ENCODE measurements at regions not wholly inside any gene's neighbourhood (a gene's known extent, or its start where the extent isn't known, plus 50 kb on each side); places are given as distances from the start of the nearest gene placed in this dataset.

DNA sequence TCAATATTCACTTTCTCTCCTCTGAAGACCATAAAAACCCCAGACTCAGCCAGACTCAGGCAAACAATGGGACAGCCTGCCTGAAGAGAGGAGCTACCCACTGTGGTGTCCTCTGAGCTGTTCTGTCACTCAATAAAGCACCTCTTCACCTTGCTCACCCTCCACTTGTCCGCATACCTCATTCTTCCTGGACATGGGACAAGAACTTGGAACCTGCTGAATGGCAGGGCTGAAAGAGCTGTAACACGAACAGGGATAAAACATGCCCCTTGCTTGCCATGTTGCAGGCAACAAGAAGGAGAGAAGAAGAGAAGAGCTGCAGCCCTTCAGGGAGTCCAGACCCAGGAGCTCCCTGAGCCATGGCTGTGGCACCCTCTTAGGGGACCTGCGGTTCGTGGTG, 86.8 kb upstream of the SEMA6A start:
- H3K9me3 Mint-ChIP-seq: peaks cover 6% of the 10 kb centered on the region
- DNase-seq: no peak
- H3K27ac Mint-ChIP-seq: no peak overlapping the region
- ChIA-PET POLR2A (no interaction called here), CTCF (no interaction called here)
- ATAC-seq (ENCODE audit: low read depth): no peak
- TF ChIP-seq, protein P1, sequence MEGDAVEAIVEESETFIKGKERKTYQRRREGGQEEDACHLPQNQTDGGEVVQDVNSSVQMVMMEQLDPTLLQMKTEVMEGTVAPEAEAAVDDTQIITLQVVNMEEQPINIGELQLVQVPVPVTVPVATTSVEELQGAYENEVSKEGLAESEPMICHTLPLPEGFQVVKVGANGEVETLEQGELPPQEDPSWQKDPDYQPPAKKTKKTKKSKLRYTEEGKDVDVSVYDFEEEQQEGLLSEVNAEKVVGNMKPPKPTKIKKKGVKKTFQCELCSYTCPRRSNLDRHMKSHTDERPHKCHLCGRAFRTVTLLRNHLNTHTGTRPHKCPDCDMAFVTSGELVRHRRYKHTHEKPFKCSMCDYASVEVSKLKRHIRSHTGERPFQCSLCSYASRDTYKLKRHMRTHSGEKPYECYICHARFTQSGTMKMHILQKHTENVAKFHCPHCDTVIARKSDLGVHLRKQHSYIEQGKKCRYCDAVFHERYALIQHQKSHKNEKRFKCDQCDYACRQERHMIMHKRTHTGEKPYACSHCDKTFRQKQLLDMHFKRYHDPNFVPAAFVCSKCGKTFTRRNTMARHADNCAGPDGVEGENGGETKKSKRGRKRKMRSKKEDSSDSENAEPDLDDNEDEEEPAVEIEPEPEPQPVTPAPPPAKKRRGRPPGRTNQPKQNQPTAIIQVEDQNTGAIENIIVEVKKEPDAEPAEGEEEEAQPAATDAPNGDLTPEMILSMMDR (IDR thresholded peaks at IDR 0.05): no peak
- intact Hi-C loops (cut with micrococcal nuclease): no loop called here
- H3K27me3 Mint-ChIP-seq: peaks cover 2% of the 10 kb centered on the region
- no peaks in the 10 kb centered on the region for H3K4me1 Mint-ChIP-seq
- no peak overlapping the region for H3K4me3 Mint-ChIP-seq
- H3K36me3 Mint-ChIP-seq (ENCODE audit: low read depth): no peaks in the 10 kb centered on the region

DNA sequence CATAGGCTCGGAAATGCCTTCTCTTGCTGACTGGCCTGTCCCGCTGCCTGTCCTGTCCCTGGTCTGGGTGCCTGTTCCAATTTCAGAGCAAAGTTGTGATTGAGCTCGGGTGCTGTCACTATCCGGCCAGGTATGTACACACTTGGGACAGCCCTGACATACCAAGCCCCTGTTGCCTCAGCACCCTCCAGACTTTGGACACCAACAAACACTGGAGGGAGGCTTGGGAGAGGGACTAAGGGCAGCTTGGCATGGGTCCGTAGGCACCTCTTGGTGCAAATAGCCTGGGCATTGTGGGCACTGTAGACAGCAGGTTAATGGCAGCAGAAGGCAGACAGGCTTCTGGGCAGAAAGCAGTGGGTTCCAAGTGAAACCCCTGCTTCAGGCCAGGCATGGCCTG, 86.3 kb upstream of the SEMA6A start:
- Mint-ChIP-seq H3K4me3 (no peak overlapping the region), H3K27me3 (peaks cover 2% of the 10 kb centered on the region), H3K27ac (no peak overlapping the region), H3K4me1 (no peaks in the 10 kb centered on the region), H3K36me3 (ENCODE audit: low read depth) (no peaks in the 10 kb centered on the region), H3K9me3 (peaks cover 6% of the 10 kb centered on the region)
- intact Hi-C loops (cut with micrococcal nuclease): no loop called here
- POLR2A ChIA-PET: no interaction called here
- TF ChIP-seq, protein P1 (IDR thresholded peaks at IDR 0.05): no peak
- ATAC-seq (ENCODE audit: low read depth) (no peak), DNase-seq (no peak)
- CTCF ChIA-PET: no interaction called here

DNA sequence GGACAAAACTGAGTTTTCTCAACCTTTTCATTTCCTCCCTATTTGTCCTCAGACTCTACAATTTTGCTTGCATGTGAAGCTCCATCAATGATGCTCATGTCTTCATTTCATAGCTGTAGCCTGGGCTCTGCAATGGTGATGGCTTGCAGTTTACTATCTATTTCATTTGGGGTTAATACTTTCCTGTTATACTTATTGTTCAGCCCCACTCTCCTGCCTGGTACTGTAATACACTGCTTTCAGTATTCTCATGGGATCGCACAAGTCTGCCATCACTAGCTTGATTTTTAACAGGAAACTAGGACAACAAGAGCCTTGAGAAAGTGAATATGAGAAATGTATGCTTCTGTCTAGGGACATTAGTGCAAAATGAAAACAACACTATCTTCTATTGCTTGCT, 84.2 kb upstream of the SEMA6A start:
- no peak for DNase-seq
- peaks cover 6% of the 10 kb centered on the region for H3K9me3 Mint-ChIP-seq
- TF ChIP-seq, protein P1 (IDR thresholded peaks at IDR 0.05): no peak
- no peak overlapping the region for H3K4me3 Mint-ChIP-seq
- ChIA-PET CTCF (interaction anchor here (0.6 kb wide), 1 partner anchor 57 kb away, joined by 3 read pairs; no protein-coding TSS in a partner anchor), POLR2A (no interaction called here)
- H3K27me3 Mint-ChIP-seq: peaks cover 2% of the 10 kb centered on the region
- intact Hi-C loops (cut with micrococcal nuclease): no loop called here
- no peaks in the 10 kb centered on the region for H3K36me3 Mint-ChIP-seq (ENCODE audit: low read depth)
- no peak overlapping the region for H3K27ac Mint-ChIP-seq
- H3K4me1 Mint-ChIP-seq: no peaks in the 10 kb centered on the region
- no peak for ATAC-seq (ENCODE audit: low read depth)

DNA sequence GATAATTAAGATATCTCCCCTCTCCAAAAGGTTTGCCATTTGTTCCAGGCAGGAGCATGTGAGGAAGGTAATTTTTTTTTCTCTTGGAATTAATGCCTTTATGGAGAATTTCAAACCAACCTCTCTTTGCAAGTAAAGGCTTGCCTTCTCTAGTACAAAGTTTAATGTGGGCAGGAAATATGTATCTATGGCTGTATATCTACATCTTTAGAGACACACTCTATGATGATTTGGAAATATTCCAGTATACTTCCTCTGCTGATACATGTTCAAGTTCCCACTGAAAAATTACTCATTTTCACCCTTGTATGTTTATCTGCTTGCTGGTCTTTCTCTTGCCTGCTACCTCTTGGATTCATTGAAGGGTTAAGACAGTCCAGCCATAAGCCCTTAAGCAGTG, 83.5 kb upstream of the SEMA6A start:
- H3K27me3 Mint-ChIP-seq: peaks cover 2% of the 10 kb centered on the region
- H3K36me3 Mint-ChIP-seq (ENCODE audit: low read depth): no peaks in the 10 kb centered on the region
- TF ChIP-seq, protein P1 (IDR thresholded peaks at IDR 0.05): no peak
- ChIA-PET CTCF (no interaction called here), POLR2A (no interaction called here)
- H3K27ac Mint-ChIP-seq: no peak overlapping the region
- ATAC-seq (ENCODE audit: low read depth): no peak
- no peaks in the 10 kb centered on the region for H3K4me1 Mint-ChIP-seq
- no peak for DNase-seq
- H3K4me3 Mint-ChIP-seq: no peak overlapping the region
- H3K9me3 Mint-ChIP-seq: peaks cover 6% of the 10 kb centered on the region
- intact Hi-C loops (cut with micrococcal nuclease): no loop called here

DNA sequence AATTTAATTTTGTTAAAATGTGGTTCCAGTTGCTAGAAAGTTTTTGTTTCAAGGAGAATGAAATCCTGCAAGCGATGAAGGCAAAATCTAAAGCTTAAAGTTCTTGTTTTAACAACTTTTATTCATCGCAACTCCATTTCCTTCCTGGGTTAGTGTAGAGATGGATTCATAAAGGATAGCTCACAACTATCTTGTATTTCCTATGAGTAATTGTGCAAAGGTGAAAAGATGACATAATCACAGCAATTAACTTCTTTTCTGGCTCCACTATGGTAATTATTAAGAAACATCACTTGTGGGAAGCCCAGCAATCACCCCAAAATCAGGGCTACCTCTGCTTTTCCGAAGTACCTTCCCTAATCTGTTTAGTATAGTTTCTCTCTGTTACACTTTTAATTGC, 80.8 kb upstream of the SEMA6A start:
- intact Hi-C loops (cut with micrococcal nuclease): no loop called here
- ChIA-PET CTCF (no interaction called here), POLR2A (no interaction called here)
- DNase-seq: no peak
- H3K27ac Mint-ChIP-seq: no peak overlapping the region
- TF ChIP-seq, protein P1 (IDR thresholded peaks at IDR 0.05): no peak
- no peaks in the 10 kb centered on the region for H3K4me1 Mint-ChIP-seq
- no peak for ATAC-seq (ENCODE audit: low read depth)
- H3K36me3 Mint-ChIP-seq (ENCODE audit: low read depth): no peaks in the 10 kb centered on the region
- H3K4me3 Mint-ChIP-seq: no peak overlapping the region
- no peaks in the 10 kb centered on the region for H3K9me3 Mint-ChIP-seq
- peaks cover 11% of the 10 kb centered on the region for H3K27me3 Mint-ChIP-seq

Data from activated B cell treated with CpG ODN at 0.5 μM for 24 hours (primary cell).